Liver (tissue), 8 donors: ENCODE measurements at regions not wholly inside any gene's neighbourhood (a gene's known extent, or its start where the extent isn't known, plus 50 kb on each side); places are given as distances from the start of the nearest gene placed in this dataset.

Experiments used
- DNase-seq: peaks from one replicate; pipeline ENCODE4 v3.0.0-alpha.2; 2017; ENCODE audit warnings: low spot score
- H3K27ac ChIP-seq, 2 donors: one replicate each; pipeline ENCODE4 v1.7.0; 2013; ENCODE audit warnings: inconsistent platforms in 2 of 2, low read length in 2 of 2, control low read depth in 1 of 2, low read depth in 1 of 2, mild to moderate bottlenecking in 1 of 2
- H3K27me3 ChIP-seq, 4 donors: one replicate each; pipeline versions ENCODE4 v1.6.1 to v1.7.0; 2013; ENCODE audit warnings: low read length in 3 of 4, inconsistent platforms in 1 of 4, mild to moderate bottlenecking in 1 of 4, moderate library complexity in 1 of 4; ENCODE audit not compliant: control insufficient read depth in 4 of 4, insufficient read depth in 4 of 4
- H3K36me3 ChIP-seq, 4 donors: one replicate each; pipeline versions ENCODE4 v1.6.1 to v1.7.0; 2013; ENCODE audit warnings: low read length in 3 of 4, mild to moderate bottlenecking in 3 of 4, low read depth in 1 of 4, moderate library complexity in 1 of 4; ENCODE audit not compliant: control insufficient read depth in 4 of 4, insufficient read depth in 3 of 4
- H3K4me1 ChIP-seq, 4 donors: one replicate each; pipeline versions ENCODE4 v1.6.1 to v1.7.0; 2013; ENCODE audit warnings: low read length in 3 of 4, mild to moderate bottlenecking in 3 of 4, moderate library complexity in 1 of 4; ENCODE audit not compliant: control insufficient read depth in 4 of 4, insufficient read depth in 4 of 4
- H3K4me3 ChIP-seq, 3 donors: one replicate each; pipeline versions ENCODE4 v1.6.1 to v1.7.0; 2013; ENCODE audit warnings: low read length in 3 of 3, control low read depth in 1 of 3, low read depth in 1 of 3, mild to moderate bottlenecking in 1 of 3
- H3K9ac ChIP-seq, 2 donors: one replicate each; pipeline ENCODE4 v1.7.0; 2013; ENCODE audit warnings: low read length in 2 of 2, mild to moderate bottlenecking in 2 of 2, moderate library complexity in 2 of 2, control low read depth in 1 of 2, low read depth in 1 of 2
- H3K9me3 ChIP-seq, 4 donors: one replicate each; pipeline versions ENCODE4 v1.6.1 to v1.7.0; 2013; ENCODE audit warnings: low read length in 3 of 4; ENCODE audit not compliant: control insufficient read depth in 4 of 4
- ATF3 ChIP-seq: IDR thresholded peaks from 2 replicates; pipeline ENCODE4 v1.6.1; 2016; ENCODE audit warnings: antibody characterized with exemption
- CTCF ChIP-seq: fragments of 150-350 bp; IDR thresholded peaks from 2 replicates; pipeline ENCODE4 v1.5.1; 2017; ENCODE audit warnings: improper control_type of control experiment, low read depth, low read length; ENCODE audit not compliant: missing input control
- EGR1 ChIP-seq, 2 donors: IDR thresholded peaks; 2 replicates each; pipeline ENCODE4 v1.6.1; 2016 to 2018; ENCODE audit warnings: antibody characterized with exemption in 2 of 2, low read depth in 2 of 2
- FOXA2 ChIP-seq: IDR thresholded peaks from 2 replicates; pipeline ENCODE4 v1.6.1; 2016; ENCODE audit warnings: antibody characterized with exemption
- GABPA ChIP-seq, 2 donors: IDR thresholded peaks in 1 of 2; conservative IDR thresholded peaks in 1 of 2; 2 replicates each; pipeline ENCODE4 v1.6.1; 2016; ENCODE audit warnings: antibody characterized with exemption in 2 of 2, mild to moderate bottlenecking in 1 of 2, moderate library complexity in 1 of 2
- HNF4A ChIP-seq, 2 donors: conservative IDR thresholded peaks; 2 replicates each; pipeline ENCODE4 v1.6.1; 2016; ENCODE audit warnings: antibody characterized with exemption in 2 of 2, mild to moderate bottlenecking in 2 of 2
- HNF4G ChIP-seq: IDR thresholded peaks from 2 replicates; pipeline ENCODE4 v1.6.1; 2016; ENCODE audit warnings: antibody characterized with exemption
- JUND ChIP-seq, 2 donors: IDR thresholded peaks; 2 replicates each; pipeline ENCODE4 v1.6.1; 2016; ENCODE audit warnings: antibody characterized with exemption in 2 of 2
- MAX ChIP-seq: IDR thresholded peaks from 2 replicates; pipeline ENCODE4 v1.6.1; 2016; ENCODE audit warnings: antibody characterized with exemption
- NR2F2 ChIP-seq: IDR thresholded peaks from 2 replicates; pipeline ENCODE4 v1.6.1; 2016; ENCODE audit warnings: antibody characterized with exemption
- RAD21 ChIP-seq, 2 donors: IDR thresholded peaks; 2 replicates each; pipeline ENCODE4 v1.6.1; 2016; ENCODE audit warnings: antibody characterized with exemption in 2 of 2, mild to moderate bottlenecking in 2 of 2
- REST ChIP-seq: IDR thresholded peaks from 2 replicates; pipeline ENCODE4 v1.6.1; 2016; ENCODE audit warnings: antibody characterized with exemption, mild to moderate bottlenecking
- RXRA ChIP-seq, 2 donors: IDR thresholded peaks; 2 replicates each; pipeline ENCODE4 v1.6.1; 2017 to 2018; ENCODE audit warnings: antibody characterized with exemption in 2 of 2, mild to moderate bottlenecking in 1 of 2
- SP1 ChIP-seq: IDR thresholded peaks from 2 replicates; pipeline ENCODE4 v1.6.1; 2018; ENCODE audit warnings: antibody characterized with exemption, mild to moderate bottlenecking
- TAF1 ChIP-seq: conservative IDR thresholded peaks from 2 replicates; pipeline ENCODE4 v1.6.1; 2016; ENCODE audit warnings: antibody characterized with exemption, mild to moderate bottlenecking
- YY1 ChIP-seq: IDR thresholded peaks from 2 replicates; pipeline ENCODE4 v1.6.1; 2016; ENCODE audit warnings: antibody characterized with exemption, mild to moderate bottlenecking
- WGBS: extraction: QIAGEN DNeasy Blood & Tissue Kit; methylation state at CpG from one replicate; pipeline ENCODE4 v1.1.7; 2013; 5-methylcytosine and 5-hydroxymethylcytosine counted together
- donor health status: healthy.
- donor health status: healthy.
- donor health status: healthy.
- donor health status: healthy.
- donor health status: healthy.

GRCh38 chr3:118793176-118793575 lies 241.5 kb downstream of the IGSF11 start:
- no peaks in the 10 kb centered on the region for H3K4me1 ChIP-seq
- TF ChIP-seq FOXA2 = no peak
- no peak for TF ChIP-seq NR2F2
- no peak for TF ChIP-seq TAF1
- no peak for TF ChIP-seq MAX
- no peak for DNase-seq
- H3K9ac ChIP-seq = no peak overlapping the region
- no peak overlapping the region for H3K4me3 ChIP-seq
- no peaks in the 10 kb centered on the region for H3K27me3 ChIP-seq
- H3K36me3 ChIP-seq = no peaks in the 10 kb centered on the region
- no peaks in the 10 kb centered on the region for H3K9me3 ChIP-seq
- H3K27ac ChIP-seq = no peak overlapping the region

- no peak for TF ChIP-seq RAD21 (IDR thresholded peaks at IDR 0.05)
- TF ChIP-seq HNF4A (conservative IDR thresholded peaks at IDR 0.05) = no peak
- no peak for TF ChIP-seq GABPA (IDR thresholded peaks at IDR 0.05 in 1 of 2, conservative IDR thresholded peaks at IDR 0.05 in 1 of 2)
- no peak for TF ChIP-seq REST
- TF ChIP-seq YY1 = no peak
- no peak for TF ChIP-seq FOXA2
- TF ChIP-seq HNF4G = no peak
- no peak for TF ChIP-seq JUND (IDR thresholded peaks at IDR 0.05)
- TF ChIP-seq EGR1 (IDR thresholded peaks at IDR 0.05; ENCODE audit: low read depth in 2 of 2) = no peak
- no peak for TF ChIP-seq RXRA (IDR thresholded peaks at IDR 0.05)
- TF ChIP-seq ATF3 = no peak
- no peaks in the 10 kb centered on the region for H3K36me3 ChIP-seq
- no peaks in the 10 kb centered on the region for H3K27me3 ChIP-seq
- no peaks in the 10 kb centered on the region for H3K9me3 ChIP-seq
- H3K27ac ChIP-seq = no peak overlapping the region
- H3K4me1 ChIP-seq = no peaks in the 10 kb centered on the region
- DNase-seq = no peak
- H3K9ac ChIP-seq = no peak overlapping the region
- no peak overlapping the region for H3K4me3 ChIP-seq
- 63% methylated on average over 3 of the region's 3 CpGs for WGBS
Observed at GRCh38 chr3:118799303-118799702, 235.3 kb downstream of the IGSF11 start.

GRCh38 chr3:118801899-118802298 lies 232.7 kb downstream of the IGSF11 start:
- H3K4me1 ChIP-seq = no peaks in the 10 kb centered on the region
- TF ChIP-seq HNF4A (conservative IDR thresholded peaks at IDR 0.05) (no peak), HNF4G (no peak), ATF3 (no peak), SP1 (no peak), CTCF (no peak), YY1 (no peak)
- H3K27ac ChIP-seq = no peak overlapping the region
- H3K27me3 ChIP-seq = no peaks in the 10 kb centered on the region
- 87% methylated on average over 8 of the region's 8 CpGs for WGBS
- DNase-seq = no peak
- H3K9ac ChIP-seq = no peak overlapping the region
- no peaks in the 10 kb centered on the region for H3K9me3 ChIP-seq
- no peak overlapping the region for H3K4me3 ChIP-seq
- H3K36me3 ChIP-seq = no peaks in the 10 kb centered on the region
